ENCODE measurements at regions not wholly inside any gene's neighbourhood (a gene's known extent, or its start where the extent isn't known, plus 50 kb on each side); places are given as distances from the start of the nearest gene placed in this dataset.
A peak's percentile ranks its signal among the peaks of the same experiment; 100 is the strongest.

DNA sequence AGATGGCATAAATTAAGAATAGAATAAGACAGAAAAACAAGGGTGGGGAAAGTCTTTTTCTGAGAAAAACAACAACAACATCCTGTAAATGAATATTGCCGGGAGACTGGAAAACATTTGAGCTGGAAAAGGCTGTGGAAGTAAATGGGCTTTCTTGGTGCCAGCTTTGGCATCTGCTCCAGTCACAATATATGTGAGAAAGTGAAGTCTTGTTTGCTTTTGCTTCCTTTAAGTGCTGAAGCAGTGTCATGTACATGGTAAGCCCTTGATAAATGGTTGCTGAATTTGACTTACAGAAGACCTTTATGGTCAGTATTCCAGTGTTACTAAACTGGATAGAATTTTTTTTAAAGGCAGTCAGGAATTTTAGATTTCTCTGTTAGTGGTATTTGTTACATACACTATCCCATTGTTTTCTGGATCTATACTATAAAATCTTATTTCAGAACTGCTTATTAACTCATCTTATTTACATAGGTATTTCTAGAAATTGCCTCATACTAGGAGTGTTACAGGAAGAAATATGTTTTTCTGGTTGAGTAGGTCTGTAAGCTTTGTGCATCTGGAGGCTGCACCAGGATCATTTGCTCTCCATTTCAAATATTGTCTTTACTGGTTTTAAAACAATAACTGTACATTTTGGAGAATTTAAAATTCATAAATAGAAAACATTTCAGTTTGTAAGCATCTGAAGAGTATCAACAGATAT is 201.7 kb upstream of the FOXP2 start:
- H3K36me3 ChIP-seq (ENCODE audit: insufficient read depth) = no peaks in the 10 kb centered on the region
- no peak overlapping the region for H3K9ac ChIP-seq
- no peak for TF ChIP-seq CTCF (conservative IDR thresholded peaks at IDR 0.05; ENCODE audit: low read depth, low read length)
- peaks cover 13% of the 10 kb centered on the region for H3K4me1 ChIP-seq (ENCODE audit: low read depth, poor library complexity, severe bottlenecking)
- no peaks in the 10 kb centered on the region for H3K27me3 ChIP-seq (ENCODE audit: insufficient read depth, low read depth)
- no peaks in the 10 kb centered on the region for H4K20me1 ChIP-seq (ENCODE audit: insufficient read depth)
- no peak overlapping the region for H2AFZ ChIP-seq (ENCODE audit: low read depth)
- no peak overlapping the region for H3K27ac ChIP-seq
- H3K4me3 ChIP-seq (IDR thresholded peaks at IDR 0.05; ENCODE audit: insufficient read depth, low read depth, low read length) = no peak overlapping the region
- H3K4me2 ChIP-seq = 0 out of 2 replicates have a peak overlapping the region, but pooled peaks have one; percentile 4
- no peaks in the 10 kb centered on the region for H3K79me2 ChIP-seq (ENCODE audit: insufficient read depth, low read depth)

GRCh38 chr7:114209968-114210367 is 204.6 kb upstream of the FOXP2 start:
- Histone ChIP-seq H3K27me3 (ENCODE audit: insufficient read depth, low read depth) (no peaks in the 10 kb centered on the region), H3K27ac (no peak overlapping the region), H3K4me2 (no peak overlapping the region), H3K36me3 (ENCODE audit: insufficient read depth) (no peaks in the 10 kb centered on the region), H3K79me2 (ENCODE audit: insufficient read depth, low read depth) (no peaks in the 10 kb centered on the region), H3K9ac (no peak overlapping the region), H4K20me1 (ENCODE audit: insufficient read depth) (no peaks in the 10 kb centered on the region), H2AFZ (ENCODE audit: low read depth) (no peak overlapping the region), H3K4me1 (ENCODE audit: low read depth, poor library complexity, severe bottlenecking) (peaks cover 13% of the 10 kb centered on the region), H3K4me3 (IDR thresholded peaks at IDR 0.05; ENCODE audit: insufficient read depth, low read depth, low read length) (no peak overlapping the region)
- TF ChIP-seq CTCF (conservative IDR thresholded peaks at IDR 0.05; ENCODE audit: low read depth, low read length) = no peak

DNA sequence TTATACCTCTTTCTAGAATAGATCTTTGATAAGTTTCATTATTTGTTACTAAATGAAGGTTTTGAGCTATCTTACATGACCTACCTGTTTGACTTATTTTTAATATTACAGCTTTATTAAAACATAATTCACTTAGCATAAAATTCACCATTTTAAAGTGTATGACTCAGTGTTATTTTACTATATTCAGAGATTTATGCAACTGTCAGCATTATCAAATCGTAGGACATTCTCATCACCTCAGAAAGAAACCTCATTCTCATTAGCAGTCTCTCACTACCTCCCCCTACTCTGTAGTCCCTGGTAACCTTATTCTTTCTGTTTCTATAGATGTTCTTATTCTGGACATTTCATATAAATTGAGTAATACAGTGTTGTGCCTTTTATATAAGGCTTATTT is 207.9 kb upstream of the FOXP2 start:
- Histone ChIP-seq H3K27me3 (ENCODE audit: insufficient read depth, low read depth) (no peaks in the 10 kb centered on the region), H3K4me2 (no peak overlapping the region), H2AFZ (ENCODE audit: low read depth) (no peak overlapping the region), H3K4me3 (IDR thresholded peaks at IDR 0.05; ENCODE audit: insufficient read depth, low read depth, low read length) (no peak overlapping the region), H3K9ac (no peak overlapping the region), H3K27ac (no peak overlapping the region), H3K36me3 (ENCODE audit: insufficient read depth) (no peaks in the 10 kb centered on the region), H3K79me2 (ENCODE audit: insufficient read depth, low read depth) (no peaks in the 10 kb centered on the region), H4K20me1 (ENCODE audit: insufficient read depth) (no peaks in the 10 kb centered on the region), H3K4me1 (ENCODE audit: low read depth, poor library complexity, severe bottlenecking) (no peaks in the 10 kb centered on the region)
- no peak for TF ChIP-seq CTCF (conservative IDR thresholded peaks at IDR 0.05; ENCODE audit: low read depth, low read length)

DNA sequence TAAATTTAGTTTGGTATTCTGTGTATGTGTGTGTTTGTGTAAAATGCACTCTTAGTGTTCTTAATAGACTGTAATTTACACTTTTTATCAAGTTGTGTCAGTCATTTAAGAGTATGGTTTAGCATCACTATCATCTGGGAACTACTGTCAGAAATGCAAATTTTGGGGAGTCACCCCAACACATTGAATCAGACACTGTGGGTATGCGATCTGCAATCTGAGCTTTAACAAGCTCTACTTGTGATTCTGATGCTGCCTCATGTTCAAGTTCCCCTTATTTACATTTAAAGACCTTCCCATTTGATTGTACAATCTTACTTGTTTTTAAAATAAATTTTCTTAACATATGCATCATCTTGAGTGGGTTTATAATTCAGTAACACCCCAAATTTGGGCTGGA is 218.1 kb upstream of the FOXP2 start:
- no peaks in the 10 kb centered on the region for H4K20me1 ChIP-seq (ENCODE audit: insufficient read depth)
- H3K4me2 ChIP-seq = no peak overlapping the region
- no peak for TF ChIP-seq CTCF (conservative IDR thresholded peaks at IDR 0.05; ENCODE audit: low read depth, low read length)
- H2AFZ ChIP-seq (ENCODE audit: low read depth) = no peak overlapping the region
- no peaks in the 10 kb centered on the region for H3K27me3 ChIP-seq (ENCODE audit: insufficient read depth, low read depth)
- H3K79me2 ChIP-seq (ENCODE audit: insufficient read depth, low read depth) = no peaks in the 10 kb centered on the region
- H3K36me3 ChIP-seq (ENCODE audit: insufficient read depth) = no peaks in the 10 kb centered on the region
- H3K9ac ChIP-seq = no peak overlapping the region
- H3K4me3 ChIP-seq (IDR thresholded peaks at IDR 0.05; ENCODE audit: insufficient read depth, low read depth, low read length) = no peak overlapping the region
- no peak overlapping the region for H3K27ac ChIP-seq
- no peaks in the 10 kb centered on the region for H3K4me1 ChIP-seq (ENCODE audit: low read depth, poor library complexity, severe bottlenecking)

Data from KMS-11 (cell line).